SKM-1 (cell line): ENCODE measurements at regions not wholly inside any gene's neighbourhood (a gene's known extent, or its start where the extent isn't known, plus 50 kb on each side); places are given as distances from the start of the nearest gene placed in this dataset.

ENCODE experiments used
- DNase-seq: peaks from one replicate; lab custom pipeline; 2025; ENCODE audit not compliant: unreplicated experiment; lab: John Stamatoyannopoulos, UW

DNA sequence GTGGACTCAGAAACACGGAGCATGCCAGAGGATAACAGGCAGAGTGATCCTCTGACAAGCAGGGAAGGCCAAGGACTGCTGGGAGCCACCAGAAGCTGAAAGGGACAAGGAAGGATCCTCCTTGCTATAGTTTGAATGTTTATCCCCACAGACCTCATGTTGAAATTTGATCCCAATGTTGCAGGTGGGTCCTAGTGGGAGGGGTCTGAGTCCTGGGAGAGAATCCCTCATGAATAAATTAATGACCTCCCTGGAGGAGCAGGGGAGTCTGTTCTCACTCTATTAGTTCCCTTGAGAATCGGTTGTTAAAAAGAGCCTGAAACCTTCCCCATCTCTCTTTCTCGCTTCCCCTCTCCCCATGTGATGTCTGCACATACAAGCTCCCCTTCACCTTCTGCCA, 124.4 kb downstream of the FBXO15 start:
- no peak for DNase-seq

DNA sequence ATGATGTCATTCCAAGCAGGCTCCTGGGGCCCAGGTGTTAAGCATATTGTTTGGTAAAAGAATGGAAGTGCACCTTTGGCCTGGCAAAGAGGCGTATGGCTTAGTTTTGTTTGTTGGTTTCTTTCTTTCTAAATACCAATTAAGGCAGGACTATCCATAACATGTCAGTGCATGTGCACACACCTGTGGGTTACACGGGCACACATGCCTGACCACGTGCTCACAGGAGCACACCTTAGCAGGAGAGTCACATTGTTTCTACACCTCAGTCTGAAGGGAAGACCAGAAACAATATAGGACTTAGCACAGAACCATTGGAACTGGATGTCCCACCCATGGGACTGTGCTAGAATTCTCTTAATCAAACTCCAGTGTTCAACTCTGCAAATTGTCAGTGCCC, 127.8 kb downstream of the FBXO15 start:
- DNase-seq: no peak

DNA sequence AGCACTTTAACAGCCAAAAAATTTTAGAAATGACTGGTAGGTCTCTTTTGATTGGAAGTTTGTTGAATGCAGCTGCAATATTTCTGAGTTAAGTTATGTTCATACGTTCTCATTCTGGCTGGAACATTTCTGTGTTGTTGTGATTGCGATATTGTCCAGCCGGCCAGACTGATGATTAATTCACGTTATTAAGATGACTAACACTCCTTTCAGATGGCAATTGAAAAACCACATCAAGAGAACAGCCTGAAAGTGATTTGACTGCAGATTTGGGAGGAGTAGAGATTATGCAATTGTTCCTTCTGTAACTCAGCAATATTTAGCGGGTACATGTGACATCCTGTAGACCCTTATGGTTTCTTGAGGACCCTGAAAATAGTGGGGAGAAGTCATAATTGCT, 133.7 kb downstream of the FBXO15 start:
- no peak for DNase-seq

DNA sequence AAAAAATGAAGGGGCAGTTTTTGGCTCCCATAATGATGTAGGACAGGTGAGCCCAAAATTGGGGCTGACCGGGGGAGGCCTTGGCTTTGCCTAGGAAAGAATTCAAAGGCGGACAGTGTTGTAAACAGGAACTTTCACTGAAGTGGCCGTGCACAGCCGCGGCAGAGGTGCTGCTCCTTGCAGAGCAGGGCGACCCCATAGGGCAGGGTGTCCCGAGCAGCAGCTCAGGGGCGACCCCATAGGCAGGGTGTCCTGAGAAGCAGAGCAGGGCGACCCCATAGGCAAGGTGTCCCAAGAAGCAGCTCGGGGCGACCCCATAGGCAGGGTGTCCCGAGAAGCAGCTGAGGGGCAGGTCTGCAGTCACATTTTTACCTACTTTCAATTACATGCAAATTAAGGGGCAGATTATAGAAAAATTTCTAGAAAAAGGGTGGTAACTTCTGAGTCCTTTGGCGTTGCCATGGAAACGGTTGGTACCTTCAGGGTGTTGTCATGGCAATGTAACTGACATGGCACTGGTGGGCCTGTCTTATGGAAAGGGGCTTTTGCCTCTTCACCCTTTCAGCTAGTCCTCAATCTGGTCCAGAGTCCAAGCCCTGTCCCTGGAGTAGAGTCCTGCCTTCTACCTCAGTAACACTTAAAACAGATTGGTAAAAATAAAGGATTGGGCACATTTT, 134.5 kb downstream of the FBXO15 start:
- no peak for DNase-seq

DNA sequence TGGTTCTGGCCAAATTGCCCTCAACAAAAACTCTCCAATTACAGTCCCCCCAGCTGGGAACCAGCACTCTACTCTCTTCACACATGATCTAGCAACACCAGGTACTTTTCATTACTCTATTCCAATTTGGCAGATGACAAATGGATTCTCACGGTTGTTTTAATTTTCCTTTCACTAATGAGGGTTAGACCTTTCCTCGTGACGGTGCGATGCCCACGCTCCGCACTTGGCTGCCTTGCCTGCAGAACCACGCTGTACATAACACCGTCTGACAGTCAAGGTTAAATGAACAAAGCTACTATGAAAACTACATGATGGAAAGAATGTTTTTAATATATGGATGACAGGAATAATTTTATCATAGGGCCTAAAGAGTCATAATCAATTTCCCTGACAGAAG, 141.5 kb downstream of the FBXO15 start:
- DNase-seq: no peak

DNA sequence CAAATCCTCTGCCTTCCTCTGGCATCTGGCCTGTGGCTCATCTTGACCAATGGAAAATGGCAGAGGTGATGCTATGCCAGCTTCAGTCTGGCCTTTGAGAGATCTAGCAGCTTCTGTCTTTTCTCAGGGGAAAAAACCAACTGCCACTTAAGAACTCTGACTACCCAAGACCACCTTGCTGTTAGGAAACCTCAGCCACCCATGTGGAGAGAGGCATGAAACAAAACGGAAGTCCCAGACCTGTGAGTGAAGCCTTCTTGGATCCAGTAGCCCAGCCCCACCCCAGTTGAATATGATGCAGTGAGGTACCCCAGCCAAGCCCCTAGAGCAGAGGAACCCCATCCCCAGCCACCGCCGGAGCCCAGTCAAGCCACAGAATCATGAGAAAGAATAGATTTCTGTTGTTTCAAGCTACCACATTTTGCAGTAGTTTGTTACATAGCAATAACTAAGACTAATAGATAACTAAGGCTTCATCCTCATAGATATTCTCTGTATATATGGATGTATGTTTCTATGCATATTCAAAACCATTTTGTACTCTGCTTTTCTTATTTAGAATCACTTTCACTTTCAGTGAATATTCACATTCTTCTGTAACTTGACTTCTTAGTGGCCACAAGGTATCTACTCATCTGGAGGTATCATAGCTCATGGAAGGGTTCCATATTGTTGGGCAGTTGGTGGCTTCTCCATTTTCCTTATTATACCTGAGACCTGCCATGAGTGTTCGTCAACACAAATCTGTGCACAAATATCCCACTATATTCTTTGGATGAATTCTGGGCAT, 142.1 kb downstream of the FBXO15 start:
- DNase-seq: no peak

DNA sequence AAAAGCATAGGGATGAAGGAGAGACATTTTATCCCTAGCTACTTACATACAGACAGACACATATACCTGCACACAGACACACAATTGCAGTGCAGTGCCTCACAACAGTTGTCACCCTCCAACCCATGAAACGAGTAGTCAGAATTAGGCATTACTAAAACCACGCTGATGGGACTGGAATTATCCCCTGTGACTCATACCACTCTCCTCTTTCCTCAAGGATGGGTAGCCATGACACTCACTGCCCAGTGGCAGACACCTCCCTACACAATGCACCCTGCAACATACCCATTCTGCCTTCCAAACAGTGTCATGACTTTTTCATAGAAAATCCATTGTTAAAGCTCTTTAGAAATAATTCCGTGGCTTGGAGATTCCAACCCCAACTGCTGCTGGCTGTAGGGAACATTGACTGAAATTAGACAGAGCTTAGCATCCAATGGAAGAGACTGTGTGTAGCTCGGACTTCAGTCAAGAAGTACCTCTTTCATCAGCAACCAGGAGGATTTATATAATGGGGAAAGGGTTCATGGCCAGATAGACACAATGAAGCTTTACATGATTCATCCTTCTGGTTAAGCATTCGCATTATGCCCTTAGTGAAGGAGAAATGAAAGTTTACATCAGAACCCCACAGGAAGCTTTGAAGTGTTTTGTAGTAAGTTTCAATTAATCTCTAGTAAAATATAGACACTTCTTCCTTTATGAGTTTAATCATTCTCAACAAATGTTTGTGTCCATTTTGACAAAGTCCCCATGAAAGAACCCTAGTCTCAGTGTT, 155.2 kb downstream of the FBXO15 start:
- DNase-seq: no peak

DNA sequence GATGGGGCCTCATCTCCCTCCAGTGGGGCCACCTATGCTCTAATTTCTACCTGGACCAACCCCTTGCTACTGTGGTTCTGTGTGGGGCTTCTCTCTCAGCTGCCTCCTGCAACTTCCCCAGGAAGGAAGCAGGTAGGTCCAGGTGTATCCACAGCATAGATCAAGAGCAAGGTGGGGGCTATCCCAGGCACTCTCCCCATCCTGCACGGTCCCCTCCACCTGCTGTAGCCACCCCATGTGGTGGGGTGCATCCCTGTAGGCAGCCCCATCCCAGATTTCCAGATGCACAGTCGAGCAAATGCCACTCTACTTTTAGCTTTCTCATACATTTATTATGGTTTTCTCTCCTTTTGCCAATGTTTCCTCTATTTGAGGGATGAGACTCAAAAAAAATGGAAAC, 156.1 kb downstream of the FBXO15 start:
- no peak for DNase-seq

DNA sequence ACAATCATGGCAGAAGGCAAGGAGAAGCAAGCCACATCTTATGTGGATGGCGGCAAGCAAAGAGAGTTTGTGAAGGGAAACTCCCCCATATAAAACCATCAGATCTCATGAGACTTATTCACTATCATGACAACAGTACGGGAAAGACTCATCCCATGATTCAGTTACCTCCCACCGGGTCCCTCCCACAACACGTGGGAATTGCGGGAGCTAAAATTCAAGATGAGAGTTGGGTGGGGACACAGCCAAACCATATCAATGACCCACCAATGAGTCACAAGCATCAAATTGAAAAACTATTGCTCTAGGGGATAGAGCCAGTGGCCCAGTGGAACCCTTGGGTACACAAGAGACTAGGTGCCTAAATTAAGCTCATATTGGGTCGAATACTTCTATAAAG, 157.4 kb downstream of the FBXO15 start:
- no peak for DNase-seq

DNA sequence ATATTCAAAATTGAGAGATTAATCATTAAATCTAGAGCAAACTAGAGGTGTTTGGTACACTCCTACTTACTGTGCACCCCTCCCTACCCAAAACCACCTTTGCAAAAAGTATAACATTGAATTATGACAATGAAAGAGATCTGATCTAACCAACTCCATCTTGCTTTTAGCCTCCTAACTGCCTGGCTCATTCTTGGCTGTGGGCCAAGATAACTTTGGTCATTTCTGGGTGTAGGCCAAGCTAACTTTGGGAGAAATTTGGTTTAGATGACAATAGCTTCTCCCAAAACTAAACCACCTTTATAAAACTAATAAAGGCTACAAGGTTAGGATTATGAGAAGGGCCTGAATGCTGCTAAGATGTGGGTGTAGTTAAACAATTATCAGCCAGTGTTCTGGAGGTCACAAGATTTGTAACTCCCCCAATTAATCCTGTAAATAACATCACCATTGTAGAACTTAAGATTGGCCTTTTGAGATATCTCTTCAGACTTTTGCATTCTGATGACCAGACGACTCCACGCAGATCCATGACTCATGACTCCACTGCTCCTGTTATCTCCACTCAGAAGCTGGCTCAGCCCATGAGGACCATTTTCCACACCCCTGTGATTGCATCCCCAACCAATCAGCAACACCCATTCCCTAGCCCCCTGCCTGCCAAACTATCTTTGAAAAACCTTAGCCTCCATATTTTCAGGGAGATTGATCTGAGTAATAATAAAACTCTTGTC, 160.2 kb downstream of the FBXO15 start:
- no peak for DNase-seq

DNA sequence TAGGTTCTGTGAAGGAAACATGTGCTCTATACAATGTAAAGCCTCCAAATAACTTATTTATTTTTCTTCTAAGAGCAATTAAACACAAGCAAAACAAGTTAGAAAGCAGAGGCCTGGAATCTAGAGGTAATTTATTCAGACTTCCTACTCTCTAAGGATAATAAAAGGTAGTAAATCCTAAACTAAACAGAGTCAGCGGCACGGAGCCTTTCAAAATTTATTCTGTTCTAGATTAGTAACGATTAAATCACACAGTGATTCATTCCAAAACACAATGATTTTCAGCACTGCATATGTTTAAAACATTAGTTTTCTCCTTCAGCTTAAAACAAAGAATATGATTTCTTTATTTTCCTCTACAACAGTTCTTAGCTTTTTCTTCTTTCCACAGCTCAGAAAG, 160.9 kb downstream of the FBXO15 start:
- DNase-seq: no peak

DNA sequence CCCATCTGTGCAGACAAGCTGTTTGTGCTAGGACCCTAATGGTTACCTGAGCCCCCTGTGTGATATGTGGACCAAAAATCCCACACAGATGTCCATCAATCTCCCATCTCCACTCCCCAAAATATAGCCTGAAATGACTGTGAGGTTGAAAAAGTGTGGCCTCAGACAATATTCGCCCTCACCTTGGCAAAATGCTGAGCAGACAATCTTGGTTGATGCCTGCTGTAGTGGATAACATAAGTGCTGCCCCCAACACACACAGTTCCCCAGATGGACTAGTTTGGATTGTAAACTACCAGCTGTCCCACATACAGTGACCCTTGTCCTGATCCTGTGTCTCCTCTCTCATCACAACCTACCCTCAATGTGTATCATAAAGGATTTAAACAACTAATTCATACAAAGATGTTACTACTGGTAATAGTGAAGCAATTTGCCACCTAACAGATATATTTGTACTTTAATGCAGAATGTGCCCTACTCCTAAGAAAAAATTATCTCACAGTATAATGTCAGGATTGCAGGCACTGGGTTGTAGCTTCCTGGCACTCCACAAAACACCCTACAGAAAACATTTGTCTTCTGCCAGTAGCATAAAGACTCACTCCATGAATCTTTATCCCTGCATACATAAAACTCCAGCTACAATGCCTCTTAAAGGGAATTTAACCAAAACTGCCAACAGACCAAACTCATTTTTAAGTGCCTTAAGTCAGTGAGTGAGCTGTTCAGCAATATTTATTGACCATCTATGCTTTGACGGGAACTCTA, 161.6 kb downstream of the FBXO15 start:
- no peak for DNase-seq

DNA sequence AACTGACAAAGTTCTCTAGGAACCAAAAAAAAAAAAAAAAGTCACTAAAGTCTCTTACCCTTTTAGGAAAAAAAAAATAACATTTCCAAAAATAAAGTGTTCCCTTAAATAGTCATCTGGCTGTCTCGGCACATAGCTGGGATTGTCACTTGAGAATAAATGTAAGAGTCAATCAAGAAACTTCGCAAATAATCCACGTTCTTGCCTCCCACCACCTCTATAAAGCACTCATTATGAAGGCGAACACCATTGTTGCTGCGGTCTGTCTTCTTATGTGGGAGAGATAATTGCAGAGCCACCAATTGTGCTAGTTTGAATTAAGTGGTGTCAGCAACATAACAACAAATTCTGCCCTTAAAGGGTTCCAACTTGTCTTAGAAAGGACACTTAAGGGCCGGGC, 163.7 kb downstream of the FBXO15 start:
- no peak for DNase-seq

DNA sequence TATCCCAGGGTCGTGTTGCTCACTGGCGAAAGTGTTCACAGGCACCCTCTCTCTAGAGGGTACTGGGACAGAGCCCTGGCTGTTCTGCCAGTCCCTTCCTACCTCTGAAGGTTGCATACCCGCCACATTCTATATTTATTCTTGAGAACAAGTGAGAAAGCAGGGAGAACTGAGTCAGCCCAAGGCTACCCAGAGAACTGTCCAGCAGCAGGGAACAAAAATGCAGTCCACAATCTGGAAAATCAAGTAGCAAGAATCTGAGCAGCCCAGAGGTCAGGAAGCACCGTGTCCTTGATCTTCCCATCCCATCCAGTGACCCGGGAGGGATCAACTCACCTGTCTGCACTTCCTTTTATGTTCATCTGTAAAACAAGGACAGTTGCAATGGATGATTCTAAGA, 164.1 kb downstream of the FBXO15 start:
- DNase-seq: no peak

DNA sequence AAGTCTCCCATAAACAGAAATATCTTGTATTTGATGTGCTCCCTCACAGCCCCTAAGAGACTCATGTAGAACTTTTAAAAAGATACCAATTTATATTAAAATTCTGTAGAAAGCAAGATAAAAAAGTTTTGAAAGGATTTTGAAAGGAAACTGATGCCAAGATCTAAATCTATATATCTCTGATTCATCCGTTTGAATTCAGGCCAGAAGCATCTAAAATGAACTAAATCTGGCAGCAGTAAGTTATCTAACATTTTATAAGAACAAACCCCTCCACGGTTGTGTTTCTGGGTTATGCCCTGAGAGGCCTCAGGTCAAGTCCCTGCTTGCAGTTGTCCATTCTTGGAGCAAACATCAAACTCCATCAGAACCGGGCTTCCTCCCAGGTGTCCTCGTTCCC, 165.8 kb downstream of the FBXO15 start:
- no peak for DNase-seq

DNA sequence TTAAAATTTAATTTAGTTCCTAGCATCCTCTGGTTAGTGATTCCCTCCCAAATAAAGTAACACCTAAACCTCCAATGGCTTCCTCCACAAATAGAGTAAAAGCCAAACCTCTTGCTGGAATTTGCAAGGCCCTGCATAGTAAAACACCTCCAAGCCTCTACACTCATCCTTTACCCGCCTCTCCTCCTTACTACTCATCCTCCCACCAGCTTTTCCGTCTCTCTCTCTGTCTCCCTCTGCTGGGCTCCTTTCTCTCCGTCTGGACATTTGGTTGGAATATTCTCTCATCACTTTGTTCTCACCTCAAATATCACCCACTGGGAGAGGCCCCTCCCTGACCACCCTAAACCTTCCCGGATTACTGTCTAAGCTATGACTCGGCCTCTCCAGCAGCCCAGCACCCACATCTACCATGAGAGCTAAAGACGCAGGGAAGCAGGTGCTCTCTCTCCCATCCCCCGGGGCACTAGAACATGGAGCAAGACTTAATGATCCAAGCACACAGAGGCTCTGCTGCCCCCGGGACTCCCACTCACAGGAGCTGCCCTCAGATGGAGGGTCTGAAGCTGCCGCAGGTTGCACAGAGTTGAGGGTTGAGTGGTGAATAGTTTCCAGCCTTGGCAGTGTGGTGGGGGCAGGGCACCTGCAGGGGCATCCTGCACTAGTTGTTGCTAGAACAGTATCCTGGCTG, 167.2 kb downstream of the FBXO15 start:
- DNase-seq: no peak

DNA sequence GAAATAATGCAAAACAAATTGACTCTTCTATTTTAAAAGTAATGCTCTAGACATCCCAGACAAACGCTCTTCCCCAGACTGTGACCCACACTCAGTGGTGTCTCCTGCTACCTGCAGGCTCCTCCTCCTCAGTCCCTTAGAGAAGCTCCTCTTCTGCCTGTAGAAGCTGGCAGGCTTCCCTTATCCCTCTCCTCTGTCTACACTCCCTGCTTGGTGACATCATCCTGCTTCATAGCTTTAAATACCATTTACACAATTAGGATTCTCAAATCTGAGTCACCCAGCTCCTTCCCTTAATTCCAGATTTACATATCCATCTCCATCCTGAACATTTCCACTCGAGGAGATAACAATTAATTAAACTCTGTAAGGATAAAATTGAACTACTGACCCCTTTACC, 167.9 kb downstream of the FBXO15 start:
- no peak for DNase-seq

DNA sequence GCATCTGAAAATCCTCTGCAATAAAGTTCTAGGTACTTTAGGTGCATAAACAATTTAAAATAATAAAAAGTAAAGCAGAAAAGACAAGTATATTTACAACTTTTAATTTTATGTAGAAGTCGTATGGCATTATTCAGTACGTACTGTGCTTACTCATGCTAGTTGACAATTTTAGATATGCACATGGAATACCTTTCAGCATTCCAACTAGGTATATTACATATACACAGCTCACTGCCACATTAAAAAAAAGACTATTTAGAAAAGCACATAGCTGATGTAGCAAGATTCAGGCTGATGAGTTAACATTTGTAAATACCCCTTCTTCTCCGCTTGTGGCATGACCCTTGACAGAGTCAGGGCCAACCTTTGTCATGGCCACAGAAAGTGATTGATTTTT, 171.2 kb downstream of the FBXO15 start:
- no peak for DNase-seq

DNA sequence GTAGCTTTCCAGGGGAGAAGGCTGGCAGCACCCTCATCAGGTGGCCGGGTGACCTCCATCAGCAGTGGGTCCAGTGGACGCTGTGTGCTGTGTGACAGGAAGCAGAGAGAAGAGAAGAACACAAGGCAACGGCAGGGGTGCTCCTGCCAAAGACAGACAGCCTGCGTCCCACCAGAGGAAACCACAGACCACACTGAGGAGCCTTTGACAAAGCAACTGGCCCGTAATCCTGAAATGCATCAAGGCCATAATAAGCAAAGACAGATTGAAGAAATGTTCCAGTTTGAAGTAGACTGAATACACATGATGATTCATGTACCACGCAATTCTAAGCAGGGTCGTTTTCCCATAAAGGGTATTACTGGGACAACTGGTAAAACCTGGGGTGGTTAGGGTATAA, 172.4 kb downstream of the FBXO15 start:
- no peak for DNase-seq

DNA sequence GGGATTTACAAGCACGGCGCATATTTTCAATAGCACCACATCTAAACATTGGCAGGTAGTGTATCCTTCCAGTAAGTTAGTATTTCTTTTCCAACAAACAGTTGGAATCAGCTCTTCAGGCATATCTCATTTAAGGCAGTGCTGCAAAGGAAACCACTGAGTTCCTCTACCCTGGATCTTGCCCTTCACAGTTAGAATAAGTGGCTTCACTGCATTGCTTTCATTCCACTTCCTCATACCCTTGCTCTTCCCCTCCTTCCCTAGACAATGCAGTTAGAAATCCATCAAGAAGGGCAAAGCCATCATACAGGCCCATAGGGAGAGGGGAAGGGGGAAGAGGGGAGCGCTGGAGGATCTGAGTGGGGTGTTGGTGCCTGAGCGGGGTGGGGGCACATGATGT, 173.7 kb downstream of the FBXO15 start:
- no peak for DNase-seq
